Vagina (tissue), 2 donors: ENCODE measurements at regions not wholly inside any gene's neighbourhood (a gene's known extent, or its start where the extent isn't known, plus 50 kb on each side); places are given as distances from the start of the nearest gene placed in this dataset.

Experiments
- CTCF ChIP-seq, 3 experiments: fragments of 450-650 bp in 2 of 3; fragments of 200-600 bp in 1 of 3; sonication (generic) in 1 of 3; IDR thresholded peaks; one replicate each; pipeline ENCODE4 v1.5.1; 2017 to 2019; ENCODE audit warnings: antibody characterized with exemption in 3 of 3, mild to moderate bottlenecking in 2 of 3, moderate library complexity in 2 of 3
- POLR2AphosphoS5 ChIP-seq, 2 donors: sonication (generic); formaldehyde crosslinking; IDR thresholded peaks; one replicate each; pipeline ENCODE4 v1.9.0; 2017; ENCODE audit warnings: antibody characterized with exemption in 2 of 2, mild to moderate bottlenecking in 2 of 2, low read depth in 1 of 2; ENCODE audit not compliant: insufficient read depth in 1 of 2

DNA sequence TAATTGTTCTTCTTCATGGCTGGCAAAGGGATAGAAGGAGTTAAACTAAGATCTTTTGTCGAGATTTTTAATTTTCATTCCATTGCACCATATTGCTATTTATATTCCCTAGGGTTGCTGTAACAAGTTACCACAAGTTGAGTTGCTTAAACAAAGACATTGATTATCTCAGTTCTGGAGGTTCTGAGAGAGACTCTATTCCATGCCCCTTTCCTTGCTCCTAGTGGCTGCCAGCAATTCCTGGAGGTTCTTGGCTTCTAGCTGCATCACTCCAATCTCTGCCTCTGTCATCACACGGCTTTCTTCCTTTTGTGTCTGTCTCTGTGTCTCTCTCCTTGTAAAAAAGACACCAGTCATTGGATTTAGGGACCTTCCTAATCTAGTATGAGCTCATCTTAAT is 136.6 kb upstream of the DAB2 start:
- TF ChIP-seq POLR2AphosphoS5 (IDR thresholded peaks at IDR 0.05; ENCODE audit: insufficient read depth in 1 of 2, low read depth in 1 of 2) = no peak
- no peak for TF ChIP-seq CTCF (IDR thresholded peaks at IDR 0.05)
